Smooth muscle cell (in vitro differentiated cells): ENCODE measurements at regions not wholly inside any gene's neighbourhood (a gene's known extent, or its start where the extent isn't known, plus 50 kb on each side); places are given as distances from the start of the nearest gene placed in this dataset.

ENCODE experiments used
- DNase-seq: peaks from one replicate; lab custom pipeline; 2025; ENCODE audit not compliant: unreplicated experiment; lab: John Stamatoyannopoulos, UW
- H2AFZ ChIP-seq: fragments of 200-600 bp; sonication (generic); 2 replicates; pipeline ENCODE4 v1.6.0; 2016; ENCODE audit warnings: antibody characterized with exemption, low read depth, mild to moderate bottlenecking
- H3F3A ChIP-seq: fragments of 200-600 bp; sonication (generic); 2 replicates; pipeline ENCODE4 v1.6.0; 2017; ENCODE audit warnings: antibody characterized with exemption, low read depth
- H3K27ac ChIP-seq: fragments of 200-600 bp; sonication (generic); 2 replicates; pipeline ENCODE4 v1.5.1; 2016; ENCODE audit warnings: low read depth, mild to moderate bottlenecking
- H3K27me3 ChIP-seq: fragments of 200-600 bp; sonication (generic); 2 replicates; pipeline ENCODE4 v1.6.1; 2016; ENCODE audit warnings: low read depth, mild to moderate bottlenecking
- H3K36me3 ChIP-seq: fragments of 200-600 bp; sonication (generic); 2 replicates; pipeline ENCODE4 v1.5.1; 2016; ENCODE audit warnings: low read depth
- H3K4me1 ChIP-seq: fragments of 200-600 bp; sonication (generic); 2 replicates; pipeline ENCODE4 v1.5.1; 2016; ENCODE audit warnings: low read depth
- H3K4me2 ChIP-seq: fragments of 200-600 bp; sonication (generic); 2 replicates; pipeline ENCODE4 v1.6.0; 2016; ENCODE audit warnings: mild to moderate bottlenecking
- H3K4me3 ChIP-seq: fragments of 200-600 bp; sonication (generic); 2 replicates; pipeline ENCODE4 v1.5.1; 2016; ENCODE audit warnings: mild to moderate bottlenecking
- H3K79me2 ChIP-seq: fragments of 200-600 bp; sonication (generic); 2 replicates; pipeline ENCODE4 v1.6.0; 2016; ENCODE audit warnings: low read depth, mild to moderate bottlenecking
- H3K9ac ChIP-seq: fragments of 200-600 bp; sonication (generic); 2 replicates; pipeline ENCODE4 v1.6.0; 2016; ENCODE audit warnings: low read depth
- H3K9me3 ChIP-seq: fragments of 200-600 bp; sonication (generic); replicated peaks from 2 replicates; pipeline ENCODE4 v1.5.1; 2016; ENCODE audit warnings: low read depth
- H4K20me1 ChIP-seq: fragments of 200-600 bp; sonication (generic); 2 replicates; pipeline ENCODE4 v1.6.0; 2016; ENCODE audit warnings: low read depth
- WGBS: methylation state at CpG from one replicate; pipeline ENCODE4 v1.1.7; 2016; ENCODE audit warnings: low lambda C conversion rate; 5-methylcytosine and 5-hydroxymethylcytosine counted together
- TF ChIP-seq, protein P1 (sequence below): fragments of 200-600 bp; sonication (generic); IDR thresholded peaks from 2 replicates; pipeline ENCODE4 v1.5.1; 2017; ENCODE audit warnings: borderline replicate concordance, mild to moderate bottlenecking, antibody characterized with exemption; ENCODE audit not compliant: insufficient read depth, poor library complexity, severe bottlenecking

DNA sequence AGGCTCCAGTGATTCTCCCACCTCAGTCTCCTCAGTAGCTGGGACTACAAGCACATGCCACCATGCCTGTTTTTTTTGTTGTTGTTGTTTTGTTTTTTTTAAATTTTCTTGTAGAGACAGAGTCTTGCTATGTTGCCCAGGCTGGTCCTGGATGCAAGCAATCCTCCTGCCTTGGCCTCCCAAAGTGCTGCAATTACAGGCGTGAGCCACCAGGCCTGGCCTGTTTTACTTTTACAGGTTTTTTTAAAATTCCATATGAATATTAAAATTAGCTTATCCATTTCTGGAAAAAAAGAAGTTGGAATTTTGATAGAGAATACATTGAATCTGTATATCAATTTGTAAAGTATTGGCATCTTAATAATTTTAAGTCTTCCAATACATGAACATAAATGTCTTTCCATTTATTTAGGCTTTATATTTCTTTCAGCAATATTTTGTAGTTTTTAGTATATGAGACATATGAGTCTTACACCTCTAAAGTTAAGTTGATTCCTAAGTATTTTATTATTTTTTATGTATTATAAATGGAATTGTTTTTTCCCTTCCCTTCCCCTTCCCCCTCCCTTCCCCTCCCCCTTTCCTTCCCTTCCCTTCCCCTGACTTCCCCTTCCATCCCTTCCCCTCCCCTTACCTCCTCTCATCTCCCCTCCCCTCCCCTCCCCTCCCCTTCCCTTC is 323.5 kb upstream of the SALL1 start:
- Histone ChIP-seq H3K9ac (no peak overlapping the region), H3K36me3 (no peaks in the 10 kb centered on the region), H2AFZ (no peak overlapping the region), H3K4me3 (no peak overlapping the region), H3K27me3 (no peaks in the 10 kb centered on the region), H3F3A (no peaks in the 10 kb centered on the region), H3K27ac (no peak overlapping the region), H3K4me1 (no peaks in the 10 kb centered on the region), H3K79me2 (no peaks in the 10 kb centered on the region), H3K4me2 (no peak overlapping the region), H3K9me3 (no peaks in the 10 kb centered on the region), H4K20me1 (no peaks in the 10 kb centered on the region)
- TF ChIP-seq, protein P1, sequence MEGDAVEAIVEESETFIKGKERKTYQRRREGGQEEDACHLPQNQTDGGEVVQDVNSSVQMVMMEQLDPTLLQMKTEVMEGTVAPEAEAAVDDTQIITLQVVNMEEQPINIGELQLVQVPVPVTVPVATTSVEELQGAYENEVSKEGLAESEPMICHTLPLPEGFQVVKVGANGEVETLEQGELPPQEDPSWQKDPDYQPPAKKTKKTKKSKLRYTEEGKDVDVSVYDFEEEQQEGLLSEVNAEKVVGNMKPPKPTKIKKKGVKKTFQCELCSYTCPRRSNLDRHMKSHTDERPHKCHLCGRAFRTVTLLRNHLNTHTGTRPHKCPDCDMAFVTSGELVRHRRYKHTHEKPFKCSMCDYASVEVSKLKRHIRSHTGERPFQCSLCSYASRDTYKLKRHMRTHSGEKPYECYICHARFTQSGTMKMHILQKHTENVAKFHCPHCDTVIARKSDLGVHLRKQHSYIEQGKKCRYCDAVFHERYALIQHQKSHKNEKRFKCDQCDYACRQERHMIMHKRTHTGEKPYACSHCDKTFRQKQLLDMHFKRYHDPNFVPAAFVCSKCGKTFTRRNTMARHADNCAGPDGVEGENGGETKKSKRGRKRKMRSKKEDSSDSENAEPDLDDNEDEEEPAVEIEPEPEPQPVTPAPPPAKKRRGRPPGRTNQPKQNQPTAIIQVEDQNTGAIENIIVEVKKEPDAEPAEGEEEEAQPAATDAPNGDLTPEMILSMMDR = no peak
- 92% methylated on average over 1 of the region's 1 CpG for WGBS
- DNase-seq = no peak

DNA sequence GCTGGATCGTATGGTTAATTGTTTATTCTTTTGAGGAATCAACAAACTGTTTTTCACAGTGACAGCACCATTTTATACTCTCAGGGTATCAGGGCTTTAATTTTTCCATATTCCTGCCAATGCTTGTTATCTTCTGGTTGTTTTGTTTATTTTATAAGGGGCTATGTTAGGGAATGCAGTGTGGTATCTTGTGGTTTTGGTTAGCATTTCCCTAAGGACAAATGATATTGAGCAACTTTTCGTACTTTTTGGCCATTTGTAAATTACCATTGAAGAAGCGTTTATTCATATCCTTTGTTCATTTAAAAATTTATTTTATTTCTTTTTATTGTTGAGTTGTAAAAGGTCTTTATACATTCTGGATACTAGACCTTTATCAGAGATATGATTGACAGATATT is 322.0 kb upstream of the SALL1 start:
- WGBS = 83% methylated on average over 3 of the region's 3 CpGs
- H3K9ac ChIP-seq = no peak overlapping the region
- DNase-seq = no peak

DNA sequence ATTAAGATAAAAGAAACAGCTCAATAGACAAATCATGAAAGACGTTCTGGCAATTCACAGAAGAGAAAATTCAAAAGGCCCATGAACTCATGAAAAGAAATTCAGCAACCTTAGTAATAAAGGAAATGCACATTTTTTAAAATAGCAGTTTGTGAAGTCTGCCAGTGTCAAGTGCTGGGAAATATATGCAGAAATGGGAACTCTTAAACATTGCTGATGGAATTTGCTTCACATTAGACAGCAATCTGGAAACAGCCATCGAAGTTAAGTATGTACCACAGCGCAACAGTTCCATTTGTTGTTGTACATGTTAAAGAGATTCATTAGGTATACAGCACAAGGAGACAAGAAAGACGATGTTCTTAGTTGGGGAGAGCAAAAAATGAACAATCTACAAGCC is 319.4 kb upstream of the SALL1 start:
- Histone ChIP-seq H3K27me3 (no peaks in the 10 kb centered on the region), H3K27ac (no peak overlapping the region), H3K9me3 (no peaks in the 10 kb centered on the region), H3K36me3 (no peaks in the 10 kb centered on the region), H3F3A (peaks cover 3% of the 10 kb centered on the region), H3K9ac (no peak overlapping the region), H2AFZ (no peak overlapping the region), H3K4me3 (no peak overlapping the region), H3K4me1 (no peaks in the 10 kb centered on the region), H4K20me1 (no peaks in the 10 kb centered on the region), H3K79me2 (no peaks in the 10 kb centered on the region), H3K4me2 (no peak overlapping the region)
- TF ChIP-seq, protein P1 = no peak
- 89% methylated on average over 4 of the region's 4 CpGs for WGBS
- DNase-seq = no peak

More for the DNA sequence above, 322.0 kb upstream of the SALL1 start:
- Histone ChIP-seq H3K36me3 (no peaks in the 10 kb centered on the region), H3K4me2 (no peak overlapping the region), H3K79me2 (no peaks in the 10 kb centered on the region), H2AFZ (no peak overlapping the region), H4K20me1 (no peaks in the 10 kb centered on the region), H3K27ac (no peak overlapping the region), H3K4me1 (no peaks in the 10 kb centered on the region), H3F3A (no peaks in the 10 kb centered on the region), H3K27me3 (no peaks in the 10 kb centered on the region), H3K4me3 (no peak overlapping the region), H3K9me3 (no peaks in the 10 kb centered on the region)
- TF ChIP-seq, protein P1 = no peak

DNA sequence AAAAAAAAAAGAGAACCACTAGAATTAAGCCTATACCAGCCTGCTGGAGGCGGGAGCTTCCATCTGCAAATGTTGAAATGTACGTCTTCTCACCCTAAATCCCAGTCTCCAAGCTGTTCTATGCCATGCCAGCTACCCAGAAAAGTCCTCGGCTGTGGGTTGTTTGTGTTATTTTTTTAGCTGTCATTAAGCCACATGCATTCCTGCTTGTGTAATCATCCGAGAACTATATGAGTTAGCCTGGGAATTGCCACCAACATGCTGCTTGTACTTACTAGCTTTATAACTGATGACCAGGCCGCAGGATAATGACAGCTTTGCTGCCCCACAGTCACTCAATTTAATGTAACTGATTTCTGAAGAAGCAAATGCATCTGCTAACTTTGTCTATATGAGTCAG is 313.9 kb upstream of the SALL1 start:
- H3K27ac ChIP-seq = peak overlapping the region; percentile 55
- H3K27me3 ChIP-seq = no peaks in the 10 kb centered on the region
- TF ChIP-seq, protein P1 = no peak
- no peaks in the 10 kb centered on the region for H3K4me1 ChIP-seq
- H3K4me3 ChIP-seq = no peak overlapping the region
- H3K36me3 ChIP-seq = no peaks in the 10 kb centered on the region
- H3K4me2 ChIP-seq = peak overlapping the region; percentile 62
- peaks cover 6% of the 10 kb centered on the region for H3F3A ChIP-seq
- no peak overlapping the region for H3K9ac ChIP-seq
- no peaks in the 10 kb centered on the region for H3K9me3 ChIP-seq
- H4K20me1 ChIP-seq = no peaks in the 10 kb centered on the region
- DNase-seq = no peak
- H2AFZ ChIP-seq = no peak overlapping the region
- 9% methylated on average over 5 of the region's 5 CpGs for WGBS
- no peaks in the 10 kb centered on the region for H3K79me2 ChIP-seq
